Natural killer cell (primary cell): ENCODE measurements at regions not wholly inside any gene's neighbourhood (a gene's known extent, or its start where the extent isn't known, plus 50 kb on each side); places are given as distances from the start of the nearest gene placed in this dataset.

Experiments used
- ATAC-seq, 3 donors: fragments of 150-1000 bp in 2 of 3; fragments of 200-7000 bp in 1 of 3; cut with Tn5 transposase; 1 replicate in 1 of 3; 2 replicates in 2 of 3; pipeline ENCODE4 v1.10.0; 2021; ENCODE audit warnings: mild to moderate bottlenecking in 2 of 3, moderate library complexity in 2 of 3
- DNase-seq, 2 donors: peaks; one replicate each; pipeline versions ENCODE4 v3.0.0 to v3.0.0-alpha.2; 2013 to 2021; ENCODE audit warnings: mixed read lengths in 1 of 2
- H3K27ac ChIP-seq: one replicate; pipeline ENCODE4 v1.5.1; 2013; ENCODE audit warnings: mild to moderate bottlenecking, low read length
- H3K27me3 ChIP-seq: one replicate; pipeline ENCODE4 v1.6.1; 2013; ENCODE audit warnings: low read length; ENCODE audit not compliant: control insufficient read depth, insufficient read depth
- H3K36me3 ChIP-seq: one replicate; pipeline ENCODE4 v1.6.1; 2013; ENCODE audit warnings: low read length; ENCODE audit not compliant: control insufficient read depth, insufficient read depth
- H3K4me1 ChIP-seq: one replicate; pipeline ENCODE4 v1.6.1; 2013; ENCODE audit warnings: low read length; ENCODE audit not compliant: control insufficient read depth, insufficient read depth
- H3K4me3 ChIP-seq: one replicate; pipeline ENCODE4 v1.5.1; 2013; ENCODE audit warnings: low read length
- H3K9me3 ChIP-seq: one replicate; pipeline ENCODE4 v1.6.1; 2013; ENCODE audit warnings: low read length; ENCODE audit not compliant: control insufficient read depth, insufficient read depth
- H3K27ac Mint-ChIP-seq, 2 donors: one replicate each; pipeline ENCODE4 v1.8.0; 2022; ENCODE audit warnings: mild to moderate bottlenecking in 2 of 2, mixed read lengths in 2 of 2, moderate library complexity in 1 of 2
- H3K27me3 Mint-ChIP-seq, 2 donors: one replicate each; pipeline ENCODE4 v1.8.0; 2022; ENCODE audit warnings: low read depth in 2 of 2, mixed read lengths in 2 of 2
- H3K36me3 Mint-ChIP-seq: one replicate; pipeline ENCODE4 v1.8.0; 2022; ENCODE audit warnings: mixed read lengths
- H3K4me1 Mint-ChIP-seq, 2 donors: one replicate each; pipeline ENCODE4 v1.8.0; 2022; ENCODE audit warnings: mixed read lengths in 2 of 2
- H3K4me3 Mint-ChIP-seq: one replicate; pipeline ENCODE4 v1.8.0; 2022; ENCODE audit warnings: mild to moderate bottlenecking, moderate library complexity, mixed read lengths
- H3K9me3 Mint-ChIP-seq, 2 donors: one replicate each; pipeline ENCODE4 v1.8.0; 2022; ENCODE audit warnings: mixed read lengths in 2 of 2
- CTCF ChIP-seq: fragments of 200-600 bp; IDR thresholded peaks from one replicate; pipeline ENCODE4 v1.8.0; 2022; ENCODE audit warnings: antibody characterized with exemption
- WGBS: methylation state at CpG from one replicate; pipeline ENCODE4 v1.1.7; 2013; ENCODE audit warnings: missing lambda C conversion rate; ENCODE audit not compliant: insufficient coverage; 5-methylcytosine and 5-hydroxymethylcytosine counted together
- intact Hi-C: fragments of 100-400 bp; cut with micrococcal nuclease; formaldehyde crosslinking; loops from one replicate; pipeline ENCODE4 v1.14.2; 2022

- intact Hi-C loops, result no loop called here
- TF ChIP-seq CTCF, result no peak
- DNase-seq, result no peak
- Histone ChIP-seq H3K4me3 (no peak overlapping the region), H3K9me3 (peaks cover 4% of the 10 kb centered on the region), H3K4me1 (no peaks in the 10 kb centered on the region), H3K27ac (no peak overlapping the region), H3K27me3 (no peaks in the 10 kb centered on the region), H3K36me3 (no peaks in the 10 kb centered on the region)
- Mint-ChIP-seq H3K4me3 (no peak overlapping the region), H3K4me1 (no peaks in the 10 kb centered on the region), H3K9me3 (peaks cover 13% of the 10 kb centered on the region in 2 donors), H3K27me3 (no peaks in the 10 kb centered on the region), H3K27ac (no peak overlapping the region), H3K36me3 (no peaks in the 10 kb centered on the region)
- no peak for ATAC-seq
- 90% methylated on average over 1 of the region's 1 CpG for WGBS
Measured at GRCh38 chr5:60131504-60131903, 238.0 kb upstream of the PDE4D start.

GRCh38 chr5:60125636-60126035, 232.1 kb upstream of the PDE4D start:
- ATAC-seq (no peak), DNase-seq (no peak)
- Mint-ChIP-seq H3K27ac (no peak overlapping the region), H3K4me1 (no peaks in the 10 kb centered on the region), H3K36me3 (no peaks in the 10 kb centered on the region), H3K4me3 (no peak overlapping the region), H3K27me3 (no peaks in the 10 kb centered on the region), H3K9me3 (peaks cover 26 to 27% of the 10 kb centered on the region in 2 donors)
- Histone ChIP-seq H3K27ac (no peak overlapping the region), H3K36me3 (no peaks in the 10 kb centered on the region), H3K27me3 (no peaks in the 10 kb centered on the region), H3K4me3 (no peak overlapping the region), H3K4me1 (no peaks in the 10 kb centered on the region), H3K9me3 (no peaks in the 10 kb centered on the region)
- no CpG with 5 or more reads among the region's 2 CpGs for WGBS
- intact Hi-C loops, result no loop called here
- no peak for TF ChIP-seq CTCF

GRCh38 chr5:60102961-60103693, 209.6 kb upstream of the PDE4D start:
- no peaks in the 10 kb centered on the region for H3K36me3 ChIP-seq
- Mint-ChIP-seq H3K9me3 (peaks cover 6 to 17% of the 10 kb centered on the region in 2 donors), H3K27me3 (no peaks in the 10 kb centered on the region), H3K36me3 (peaks cover 12% of the 10 kb centered on the region), H3K4me1 (no peaks in the 10 kb centered on the region), H3K27ac (no peak overlapping the region), H3K4me3 (no peak overlapping the region)
- H3K27ac ChIP-seq, result no peak overlapping the region
- no peaks in the 10 kb centered on the region for H3K27me3 ChIP-seq
- WGBS, result 78% methylated on average over 2 of the region's 4 CpGs
- no peak for TF ChIP-seq CTCF
- no peaks in the 10 kb centered on the region for H3K9me3 ChIP-seq
- no peak for ATAC-seq
- no peaks in the 10 kb centered on the region for H3K4me1 ChIP-seq
- no peak overlapping the region for H3K4me3 ChIP-seq
- intact Hi-C loops, result no loop called here
- no peak for DNase-seq

GRCh38 chr5:60101573-60101972, 208.0 kb upstream of the PDE4D start:
- no CpG with 5 or more reads among the region's 1 CpG for WGBS
- no peak for DNase-seq
- Histone ChIP-seq H3K4me3 (no peak overlapping the region), H3K4me1 (no peaks in the 10 kb centered on the region), H3K27me3 (no peaks in the 10 kb centered on the region), H3K27ac (no peak overlapping the region), H3K9me3 (no peaks in the 10 kb centered on the region), H3K36me3 (no peaks in the 10 kb centered on the region)
- intact Hi-C loops, result no loop called here
- no peak overlapping the region for H3K4me3 Mint-ChIP-seq
- H3K9me3 Mint-ChIP-seq, result peaks cover 7 to 20% of the 10 kb centered on the region in 2 donors
- H3K27me3 Mint-ChIP-seq, result no peaks in the 10 kb centered on the region
- ATAC-seq, result no peak
- H3K4me1 Mint-ChIP-seq, result no peaks in the 10 kb centered on the region
- H3K36me3 Mint-ChIP-seq, result peaks cover 12% of the 10 kb centered on the region
- H3K27ac Mint-ChIP-seq, result no peak overlapping the region
- no peak for TF ChIP-seq CTCF
